Colonic mucosa (tissue), 4 donors: ENCODE measurements at regions not wholly inside any gene's neighbourhood (a gene's known extent, or its start where the extent isn't known, plus 50 kb on each side); places are given as distances from the start of the nearest gene placed in this dataset.

ENCODE experiments used
- DNase-seq: peaks from one replicate; pipeline ENCODE4 v3.0.0-alpha.2; 2020
- H3K27ac ChIP-seq: fragments of 200-600 bp; one replicate; pipeline ENCODE4 v1.8.0; 2021
- H3K27me3 ChIP-seq: fragments of 200-600 bp; one replicate; pipeline ENCODE4 v1.8.0; 2021
- H3K36me3 ChIP-seq: fragments of 200-600 bp; one replicate; pipeline ENCODE4 v1.8.0; 2021
- H3K4me1 ChIP-seq: fragments of 200-600 bp; one replicate; pipeline ENCODE4 v1.8.0; 2021; ENCODE audit warnings: mild to moderate bottlenecking
- H3K4me3 ChIP-seq: fragments of 200-600 bp; one replicate; pipeline ENCODE4 v1.8.0; 2021
- H3K9ac ChIP-seq, 2 donors: one replicate each; pipeline ENCODE4 v1.7.0; 2013; ENCODE audit warnings: control low read depth in 2 of 2, low read depth in 2 of 2, low read length in 2 of 2
- H3K9me3 ChIP-seq: fragments of 200-600 bp; one replicate; pipeline ENCODE4 v1.8.0; 2021
- CTCF ChIP-seq: fragments of 200-600 bp; IDR thresholded peaks from one replicate; pipeline ENCODE4 v1.8.0; 2022; ENCODE audit warnings: antibody characterized with exemption, mild to moderate bottlenecking
- intact Hi-C: fragments of 100-400 bp; cut with DNase I; formaldehyde crosslinking; loops from one replicate; pipeline ENCODE4 v1.14.1; 2022
- donor health status: healthy.
- donor health status: DM: no; HTN: no; CAD: no.
- donor health status: DM: no; HTN: no; CAD: no.

DNA sequence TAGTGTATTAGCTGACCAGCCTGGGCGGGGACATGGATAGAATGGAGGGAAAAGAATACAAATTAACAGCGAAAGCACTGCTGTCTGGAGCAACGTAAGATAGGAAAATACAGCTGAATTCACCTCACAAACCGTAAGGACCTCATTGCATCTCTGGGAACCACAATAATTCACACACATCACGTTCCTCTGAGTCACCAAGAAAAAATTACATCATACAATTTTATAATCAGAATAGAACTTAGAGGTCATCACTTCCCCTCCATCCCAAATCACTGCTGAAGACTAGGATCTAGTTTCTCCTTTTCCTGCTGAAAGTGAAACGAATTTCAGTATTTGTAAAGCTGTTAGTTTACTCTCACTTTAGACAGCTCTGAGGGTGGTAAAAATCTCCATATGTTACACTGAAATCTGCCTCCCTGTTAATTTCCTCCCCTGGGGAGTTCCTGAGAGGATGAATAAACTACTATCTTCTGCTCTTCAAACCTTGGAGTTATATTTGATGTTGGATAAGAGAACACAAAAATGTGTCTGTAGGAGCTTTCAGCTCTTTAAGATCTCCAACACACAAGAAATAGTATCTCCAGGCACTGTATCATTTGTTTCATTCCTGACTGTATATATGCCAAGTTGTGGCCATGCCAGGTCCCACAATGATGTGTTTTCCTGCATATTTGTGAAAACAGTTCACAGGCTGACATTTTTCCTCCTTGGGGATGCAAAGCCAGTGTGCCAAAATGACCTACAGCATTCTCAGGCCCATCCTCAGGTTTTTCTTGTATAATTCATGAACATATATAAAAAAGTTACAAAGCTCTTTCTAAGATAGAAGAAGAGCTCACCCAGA, 63.8 kb upstream of the SSTR1 start:
- TF ChIP-seq CTCF: no peak
- no peak overlapping the region for H3K9ac ChIP-seq
- no peak overlapping the region for H3K4me3 ChIP-seq
- H3K4me1 ChIP-seq: no peaks in the 10 kb centered on the region
- no peak for DNase-seq
- no peaks in the 10 kb centered on the region for H3K36me3 ChIP-seq
- H3K27ac ChIP-seq: no peak overlapping the region
- H3K27me3 ChIP-seq: no peaks in the 10 kb centered on the region
- H3K9me3 ChIP-seq: no peaks in the 10 kb centered on the region
- intact Hi-C loops: no loop called here

DNA sequence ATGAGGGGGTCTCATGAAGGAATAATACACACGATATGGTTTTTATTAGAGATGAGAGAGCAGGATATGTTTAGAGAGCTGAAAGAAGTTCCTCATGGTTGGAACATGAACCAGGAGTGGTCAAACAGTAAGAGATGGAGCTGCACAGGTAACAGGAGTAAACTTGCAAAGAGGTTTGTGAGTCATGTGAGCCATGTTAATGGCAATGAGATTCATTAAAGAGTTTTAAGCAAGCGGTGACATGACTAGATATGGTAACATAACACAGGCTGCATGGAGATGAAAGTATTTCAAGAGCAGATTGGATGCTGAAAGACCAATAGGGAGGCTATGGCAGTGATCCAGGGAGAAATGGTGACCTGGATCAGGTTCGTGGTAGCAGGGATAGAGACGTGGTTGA, 62.6 kb upstream of the SSTR1 start:
- H3K4me3 ChIP-seq: no peak overlapping the region
- no peak for TF ChIP-seq CTCF
- DNase-seq: no peak
- no peak overlapping the region for H3K27ac ChIP-seq
- no peak overlapping the region for H3K9ac ChIP-seq
- H3K27me3 ChIP-seq: no peaks in the 10 kb centered on the region
- H3K9me3 ChIP-seq: no peaks in the 10 kb centered on the region
- H3K4me1 ChIP-seq: no peaks in the 10 kb centered on the region
- H3K36me3 ChIP-seq: no peaks in the 10 kb centered on the region
- intact Hi-C loops: no loop called here

- intact Hi-C loops: no loop called here
Measured at GRCh38 chr14:38150075-38150474, 57.6 kb upstream of the SSTR1 start.

More at GRCh38 chr14:38150075-38150474, 57.6 kb upstream of the SSTR1 start:
- no peak overlapping the region for H3K9ac ChIP-seq
- H3K36me3 ChIP-seq: no peaks in the 10 kb centered on the region
- DNase-seq: no peak
- no peaks in the 10 kb centered on the region for H3K27me3 ChIP-seq
- no peak for TF ChIP-seq CTCF
- no peak overlapping the region for H3K27ac ChIP-seq
- H3K4me1 ChIP-seq: no peaks in the 10 kb centered on the region
- no peak overlapping the region for H3K4me3 ChIP-seq
- H3K9me3 ChIP-seq: no peaks in the 10 kb centered on the region
